MM.1S (cell line): ENCODE measurements at regions not wholly inside any gene's neighbourhood (a gene's known extent, or its start where the extent isn't known, plus 50 kb on each side); places are given as distances from the start of the nearest gene placed in this dataset.
"Not testable (repeated sequence)": the region's sequence is repeated elsewhere in the genome, so short reads cannot be mapped to it uniquely, and the experiment has no call there.

ENCODE experiments used
- EZH2 ChIP-seq: fragments of 300-600 bp; sonication (generic); optimal IDR thresholded peaks from 2 replicates; pipeline ENCODE3; 2017; ENCODE audit warnings: low read depth, mild to moderate bottlenecking, antibody characterized with exemption, low read length, mixed read lengths
- EZH2phosphoT487 ChIP-seq: fragments of 300-600 bp; sonication (generic); IDR thresholded peaks from 2 replicates; pipeline ENCODE4 v1.6.1; 2018; ENCODE audit warnings: antibody characterized with exemption, low read length

DNA sequence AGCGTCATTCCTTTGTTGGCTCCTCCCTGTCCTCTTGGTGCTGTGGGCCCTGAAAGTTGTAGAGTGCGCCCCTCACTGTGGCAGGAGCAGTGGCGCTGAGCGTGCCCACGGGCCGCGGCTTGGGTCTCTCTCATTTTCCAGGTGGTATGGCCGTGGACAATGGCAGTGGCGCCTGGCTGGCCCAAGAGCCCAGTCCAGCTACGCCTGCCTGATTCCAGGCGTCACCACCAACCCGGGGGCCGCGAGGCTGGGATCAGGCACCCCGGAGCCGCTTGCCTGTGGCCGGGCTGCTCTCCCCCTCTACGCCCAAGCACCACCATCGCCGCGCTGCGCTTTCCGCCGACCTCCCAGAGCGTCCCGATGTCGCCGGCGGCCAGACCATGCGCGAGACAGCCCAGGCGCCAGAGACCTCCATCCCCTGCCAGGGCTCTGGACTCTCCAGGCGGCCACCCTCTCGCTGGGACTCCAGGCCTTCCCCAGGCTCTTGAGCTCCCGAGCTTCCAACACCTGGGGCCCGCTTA, 1610.1 kb downstream of the SPATA31A7 start:
- not testable (repeated sequence) for TF ChIP-seq EZH2phosphoT487, EZH2
